RCC 7860 (cell line): ENCODE measurements at regions not wholly inside any gene's neighbourhood (a gene's known extent, or its start where the extent isn't known, plus 50 kb on each side); places are given as distances from the start of the nearest gene placed in this dataset.

Experiments used
- DNase-seq: peaks from one replicate; pipeline ENCODE4 v3.0.0-alpha.2; 2015; ENCODE audit warnings: low spot score
- FAIRE-seq: peaks from 2 replicates; lab custom pipeline; 2012; peaks lifted over from hg19 to GRCh38; lab: Jason Lieb, UNC

DNA sequence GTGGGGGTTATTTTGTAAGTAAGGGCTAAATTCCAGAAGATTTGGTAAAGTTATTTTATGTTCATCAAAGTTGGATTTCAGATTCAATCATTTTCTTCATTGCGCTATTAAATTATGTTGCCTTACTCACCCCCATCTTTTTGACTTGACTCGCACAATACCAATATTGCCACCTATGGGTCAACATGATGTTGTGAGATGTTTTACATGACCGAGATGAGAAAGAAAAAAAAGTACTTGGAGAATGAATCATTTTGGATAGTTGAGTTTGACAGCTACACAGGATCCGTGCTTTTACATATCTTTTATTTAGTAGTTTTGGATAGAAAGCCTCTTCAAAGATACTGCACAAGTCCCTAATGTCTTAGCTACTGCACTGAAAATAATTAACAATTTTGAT is 224.2 kb upstream of the EMCN start:
- DNase-seq (no peak), FAIRE-seq (peak; percentile 30)

- no peak for FAIRE-seq
- DNase-seq: no peak
These were observed 221.6 kb upstream of the EMCN start for GRCh38 chr4:100739426-100739825.

GRCh38 chr4:100738196-100739165 is 220.7 kb upstream of the EMCN start:
- peak; percentile 25 for FAIRE-seq
- DNase-seq: peak; percentile 65

GRCh38 chr4:100736641-100737451 is 219.0 kb upstream of the EMCN start:
- DNase-seq (peak; percentile 33), FAIRE-seq (no peak)

- FAIRE-seq (no peak), DNase-seq (no peak)
These were observed 211.0 kb upstream of the EMCN start for GRCh38 chr4:100728861-100729260.

DNA sequence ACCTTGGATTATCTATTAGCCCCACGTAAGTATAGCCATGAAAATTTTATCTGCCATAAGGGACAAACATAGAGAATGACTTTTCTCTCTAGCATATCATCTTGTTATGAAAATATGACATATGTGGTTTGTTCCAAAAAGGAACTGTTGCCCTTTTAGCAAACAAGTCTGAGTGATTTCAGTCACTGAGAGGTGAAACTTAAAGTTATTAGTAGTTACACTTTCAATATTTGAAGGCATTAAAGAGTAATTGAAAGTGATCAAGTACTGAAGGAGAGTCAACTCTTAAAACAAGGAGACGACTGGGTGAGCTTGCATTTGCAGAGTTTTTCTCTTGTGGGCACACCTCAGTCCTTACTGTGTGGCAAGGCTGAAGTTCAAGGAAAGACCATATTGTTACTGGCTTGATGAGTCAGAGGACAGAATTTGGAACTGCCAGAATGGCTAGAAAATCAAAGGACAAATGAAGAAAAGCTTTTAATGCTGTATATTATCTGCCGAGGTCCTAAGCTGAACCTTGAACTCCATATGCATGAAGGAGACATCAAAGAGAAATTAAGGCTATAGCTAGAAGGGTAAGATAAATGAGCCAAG is 205.1 kb upstream of the EMCN start:
- DNase-seq (no peak), FAIRE-seq (no peak)

DNA sequence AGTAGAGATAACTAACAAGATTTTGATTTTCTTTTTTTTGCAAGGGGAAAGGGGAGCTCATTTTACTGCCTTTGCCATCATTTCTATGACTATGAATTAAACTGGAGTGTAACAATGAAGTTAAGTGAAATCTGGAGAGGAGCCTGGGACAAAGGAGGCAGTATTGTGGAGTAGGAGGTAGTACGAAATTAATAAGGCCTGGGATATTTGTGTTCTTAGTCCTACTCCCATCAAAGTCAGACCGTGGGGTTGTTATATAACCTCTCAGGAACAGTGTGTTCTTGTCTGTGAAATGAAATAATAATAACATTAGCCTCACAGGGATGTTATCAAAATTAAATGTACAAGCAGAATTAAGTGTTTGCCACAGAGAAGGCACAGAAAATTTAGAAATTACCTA is 204.3 kb upstream of the EMCN start:
- no peak for DNase-seq
- no peak for FAIRE-seq

- DNase-seq (no peak), FAIRE-seq (no peak)
These were observed 203.7 kb upstream of the EMCN start for GRCh38 chr4:100721490-100721889.

GRCh38 chr4:100721077-100721476 is 203.3 kb upstream of the EMCN start:
- DNase-seq (no peak), FAIRE-seq (no peak)

DNA sequence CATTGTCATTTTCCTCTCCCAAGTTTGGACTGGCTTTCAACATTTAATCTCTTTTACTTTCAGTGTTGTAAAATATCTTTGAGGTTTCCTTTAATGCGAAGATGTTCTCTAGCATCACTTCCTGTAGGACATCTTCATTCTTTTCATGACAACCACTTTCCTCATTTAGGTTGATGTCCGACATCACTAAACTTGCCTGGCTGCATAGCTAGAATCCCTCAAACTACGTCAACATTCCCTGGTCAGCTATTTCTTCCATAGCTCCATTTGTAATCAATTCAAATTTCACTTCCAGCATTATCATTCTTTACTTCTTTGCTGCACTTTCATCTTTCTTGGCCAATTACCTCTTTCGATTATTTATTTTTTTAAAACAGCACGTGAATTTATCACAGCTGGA is 198.6 kb upstream of the EMCN start:
- FAIRE-seq (no peak), DNase-seq (no peak)

- DNase-seq: no peak
- FAIRE-seq: no peak
These were observed 191.0 kb upstream of the EMCN start for GRCh38 chr4:100708776-100709175.

GRCh38 chr4:100707786-100708185 is 190.0 kb upstream of the EMCN start:
- DNase-seq: no peak
- FAIRE-seq: no peak

DNA sequence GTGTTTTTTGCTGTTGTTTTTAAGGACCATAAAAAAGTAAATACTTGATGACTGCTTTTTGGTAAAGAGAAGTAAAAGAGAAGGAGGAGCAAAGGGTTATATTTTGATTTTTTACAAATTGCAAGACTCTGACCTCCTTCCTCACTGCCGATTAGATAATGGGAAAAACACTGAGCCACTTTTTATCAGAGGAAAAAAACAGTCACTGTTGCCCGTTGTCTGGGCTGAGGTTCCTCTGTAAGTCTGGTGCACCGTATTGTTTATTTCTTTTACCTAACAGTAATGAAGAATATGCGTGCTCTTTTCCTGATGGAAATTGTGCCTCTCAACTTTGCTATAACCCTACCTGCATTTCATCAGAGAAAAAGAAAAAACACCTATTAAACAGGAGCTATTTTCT is 178.7 kb upstream of the EMCN start:
- DNase-seq (no peak), FAIRE-seq (no peak)

DNA sequence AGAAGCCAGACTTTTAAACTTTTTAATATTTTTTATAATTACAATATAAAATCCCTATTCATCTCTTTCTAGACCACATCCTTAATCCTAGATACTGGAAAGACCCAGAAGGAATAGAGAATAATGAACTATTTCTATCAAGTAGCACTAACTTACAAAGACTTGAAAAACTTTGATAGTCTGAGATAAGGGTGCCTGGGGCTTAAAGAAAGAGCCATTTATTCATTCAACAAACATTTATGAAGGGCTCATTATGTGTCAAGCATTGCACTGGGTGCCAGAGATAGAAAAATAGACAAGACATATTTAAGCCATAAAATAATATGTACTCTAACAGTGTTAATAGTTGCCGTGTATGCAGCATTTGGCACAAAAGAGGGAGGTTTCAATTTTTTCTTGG is 178.0 kb upstream of the EMCN start:
- FAIRE-seq (no peak), DNase-seq (no peak)

- FAIRE-seq (no peak), DNase-seq (no peak)
These were observed 177.3 kb upstream of the EMCN start for GRCh38 chr4:100695039-100695654.

DNA sequence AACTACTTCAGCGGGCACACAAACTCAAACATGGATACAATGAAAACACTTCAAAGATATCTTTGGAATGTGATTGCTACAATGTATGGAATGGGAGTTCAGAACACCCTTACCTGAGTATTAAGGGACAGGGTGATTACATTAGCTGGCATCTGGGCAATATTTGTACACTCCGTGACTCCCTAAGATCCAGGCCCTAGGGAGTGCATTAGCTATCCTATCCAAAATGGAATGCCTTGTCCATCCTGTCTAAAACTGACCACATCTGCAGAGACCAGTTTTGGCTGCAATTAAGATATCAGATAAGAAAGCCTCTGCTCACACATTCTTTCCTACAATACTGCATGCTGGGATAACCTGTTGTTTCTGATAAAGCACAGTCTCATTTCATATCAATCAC is 176.6 kb upstream of the EMCN start:
- no peak for DNase-seq
- FAIRE-seq: no peak

DNA sequence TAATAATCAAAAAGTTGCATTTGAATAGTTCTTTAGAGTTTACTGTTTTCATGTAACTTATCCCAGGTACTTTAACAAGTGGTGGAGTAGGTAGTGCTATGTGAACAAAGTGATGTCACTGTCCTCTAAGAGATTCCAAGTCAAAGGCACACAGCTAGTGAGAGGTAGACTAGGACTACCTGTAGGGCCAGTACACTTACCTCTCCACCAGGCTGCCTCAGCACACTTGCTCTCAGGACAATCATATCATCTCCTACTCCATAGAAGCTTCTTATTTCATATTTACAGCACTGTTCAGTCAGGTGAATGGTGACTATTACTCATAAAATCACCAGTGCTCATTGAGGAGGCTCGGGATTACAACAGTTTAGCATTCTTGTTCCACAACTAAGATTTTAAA is 173.0 kb upstream of the EMCN start:
- FAIRE-seq: no peak

GRCh38 chr4:100688368-100688767 is 170.5 kb upstream of the EMCN start:
- DNase-seq: no peak
- no peak for FAIRE-seq

More for the DNA sequence above, 173.0 kb upstream of the EMCN start:
- DNase-seq: no peak

DNA sequence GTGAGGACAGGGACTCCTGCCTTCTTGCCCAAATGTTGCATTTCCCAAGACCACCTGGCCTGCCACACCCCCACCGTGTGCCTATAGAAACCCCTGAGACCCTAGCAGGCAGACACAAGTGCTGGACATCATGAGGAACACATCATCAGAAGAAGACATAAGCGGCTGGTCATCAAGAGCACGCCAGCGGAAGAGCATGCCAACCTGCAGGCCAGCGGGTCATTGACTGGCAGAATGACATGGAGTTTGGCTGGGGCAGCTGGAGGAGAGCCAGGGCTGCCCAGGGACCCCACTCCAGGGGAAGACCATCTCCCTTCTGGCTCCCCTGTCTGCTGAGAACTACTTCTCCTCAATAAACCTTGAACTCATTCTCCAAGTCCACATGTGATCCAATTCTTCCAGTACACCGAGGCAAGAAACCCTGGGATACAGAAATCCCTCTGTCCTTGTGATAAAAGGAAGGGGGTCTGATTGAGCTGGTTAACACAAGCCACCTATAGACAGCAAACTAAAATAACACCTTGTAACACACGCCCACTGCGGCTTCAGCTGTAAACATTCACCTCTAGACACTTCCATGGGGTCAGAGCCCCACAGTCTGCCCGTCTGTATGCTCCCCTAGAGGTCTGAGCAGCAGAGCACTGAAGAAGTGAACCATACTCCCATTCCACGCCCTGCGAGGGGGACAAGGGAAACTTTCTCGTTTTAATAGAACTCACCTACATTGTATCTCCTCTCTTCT is 164.8 kb upstream of the EMCN start:
- FAIRE-seq (no peak), DNase-seq (no peak)

GRCh38 chr4:100681289-100681688 is 163.5 kb upstream of the EMCN start:
- FAIRE-seq (no peak), DNase-seq (no peak)
